ENCODE measurements at regions not wholly inside any gene's neighbourhood (a gene's known extent, or its start where the extent isn't known, plus 50 kb on each side); places are given as distances from the start of the nearest gene placed in this dataset.

DNA sequence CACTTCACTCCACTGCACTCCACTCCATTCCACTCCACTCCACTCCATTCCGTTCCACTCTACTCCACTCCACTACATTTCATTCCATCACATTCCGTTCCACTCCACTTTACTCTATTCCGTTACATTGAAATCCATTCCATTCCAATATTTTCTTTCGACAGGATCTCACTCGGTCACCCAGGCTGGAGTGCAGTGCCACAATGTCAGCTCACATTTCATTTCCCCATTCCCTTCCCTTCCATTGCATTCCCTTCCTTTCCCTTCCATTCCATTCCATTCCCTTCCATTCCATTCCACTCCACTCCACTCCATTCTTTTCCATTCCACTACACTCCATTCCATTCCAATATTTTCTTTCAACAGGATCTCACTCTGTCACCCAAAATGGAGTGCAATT, 1407.6 kb upstream of the USP9Y start:
- DNase-seq (ENCODE audit: low spot score): no peak

DNA sequence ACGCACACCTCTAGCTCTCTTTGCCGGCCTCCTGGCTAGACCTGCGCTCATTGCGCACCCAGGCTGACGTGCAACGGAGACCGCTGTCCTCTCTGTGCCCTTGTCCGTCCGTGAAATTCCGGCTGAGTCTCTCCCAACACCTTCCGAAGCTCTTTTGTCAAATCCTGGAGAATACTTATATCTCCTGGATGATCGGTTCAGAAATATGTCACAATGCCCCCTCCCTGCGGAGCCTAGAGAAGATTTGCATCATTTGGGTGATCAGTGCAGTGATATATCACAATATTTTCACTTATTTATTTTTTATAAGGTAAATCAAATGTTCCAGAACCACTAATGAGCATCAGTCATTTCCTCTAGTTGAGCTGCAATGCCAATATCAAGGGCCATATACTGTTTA, 1366.9 kb upstream of the USP9Y start:
- peak; percentile 8 for DNase-seq (ENCODE audit: low spot score)

Data from CD4-positive, alpha-beta T cell treated with Interleukin-6 at 100 ng/mL for 8 hours (primary cell).